ENCODE measurements at regions not wholly inside any gene's neighbourhood (a gene's known extent, or its start where the extent isn't known, plus 50 kb on each side); places are given as distances from the start of the nearest gene placed in this dataset.
"Not testable (repeated sequence)": the region's sequence is repeated elsewhere in the genome, so short reads cannot be mapped to it uniquely, and the experiment has no call there.

GRCh38 chr17:30580916-30581315, 103.7 kb downstream of the GOSR1 start:
- Histone ChIP-seq H3K4me3 (no peak overlapping the region), H3K4me1 (no peaks in the 10 kb centered on the region), H3K27ac (no peak overlapping the region), H3K36me3 (no peaks in the 10 kb centered on the region), H3K9me3 (no peaks in the 10 kb centered on the region), H3K27me3 (no peaks in the 10 kb centered on the region)
- no peak for TF ChIP-seq POLR2A (IDR thresholded peaks at IDR 0.05)
- TF ChIP-seq CTCF (IDR thresholded peaks at IDR 0.05), result no peak
- DNase-seq, result no peak

GRCh38 chr17:30579610-30580315, 102.6 kb downstream of the GOSR1 start:
- no peaks in the 10 kb centered on the region for H3K27me3 ChIP-seq
- DNase-seq, result no peak
- TF ChIP-seq CTCF (IDR thresholded peaks at IDR 0.05), result no peak
- no peak for TF ChIP-seq POLR2A (IDR thresholded peaks at IDR 0.05)
- no peaks in the 10 kb centered on the region for H3K9me3 ChIP-seq
- no peak overlapping the region for H3K4me3 ChIP-seq
- H3K36me3 ChIP-seq, result no peaks in the 10 kb centered on the region
- no peak overlapping the region for H3K27ac ChIP-seq
- no peaks in the 10 kb centered on the region for H3K4me1 ChIP-seq

- not testable (repeated sequence) for H3K4me3 ChIP-seq, H3K4me1 ChIP-seq, H3K36me3 ChIP-seq, H3K27ac ChIP-seq, H3K27me3 ChIP-seq, DNase-seq, H3K9me3 ChIP-seq
Measured at GRCh38 chr17:30578015-30578717, 101.0 kb downstream of the GOSR1 start.

Small RNA genes in the stretch of these regions (small RNA-seq; reads per million reads assigned to genes)
- gene AC005562.1 (0 reads per million in 2 donors), gene AC127024.7 (0 reads per million in 2 donors), gene RN7SL316P (0 reads per million in 2 donors)
